ENCODE measurements at regions not wholly inside any gene's neighbourhood (a gene's known extent, or its start where the extent isn't known, plus 50 kb on each side); places are given as distances from the start of the nearest gene placed in this dataset.

DNA sequence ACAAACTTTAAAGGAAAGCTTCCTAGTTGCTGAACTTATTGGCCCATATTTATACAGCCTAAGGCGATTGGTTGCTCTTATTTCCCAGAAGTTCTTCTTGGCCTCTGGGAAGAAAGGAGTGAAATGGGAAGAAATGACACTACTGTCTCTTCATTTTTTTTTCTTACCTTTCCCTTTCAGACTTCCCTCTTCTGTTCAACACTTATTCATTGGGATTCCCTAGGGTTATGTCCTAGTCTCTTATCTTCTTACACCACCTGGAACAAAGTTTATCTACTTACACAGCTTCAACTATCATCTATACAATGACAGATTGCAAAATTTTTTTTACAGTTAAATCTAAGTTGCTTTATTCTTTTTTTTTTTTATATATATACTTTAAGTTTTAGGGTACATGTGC, 68.0 kb downstream of the SNX12 start:
- DNase-seq (ENCODE audit: low read depth in 2 of 2), result no peak

- peak in 1 of 2 donors; percentile 0 for DNase-seq (ENCODE audit: low read depth in 2 of 2)
These were observed 67.6 kb upstream of the SLC7A3 start for GRCh38 chrX:70998411-70999027.

GRCh38 chrX:70995338-70995737, 64.4 kb upstream of the SLC7A3 start:
- no peak for DNase-seq (ENCODE audit: low read depth in 2 of 2)

GRCh38 chrX:70988425-70988824, 57.5 kb upstream of the SLC7A3 start:
- no peak for DNase-seq (ENCODE audit: low read depth in 2 of 2)
